GM23338 (cell line): ENCODE measurements at regions not wholly inside any gene's neighbourhood (a gene's known extent, or its start where the extent isn't known, plus 50 kb on each side); places are given as distances from the start of the nearest gene placed in this dataset.

Source experiments
- ATAC-seq: fragments of 200-7000 bp; cut with Tn5 transposase; 3 replicates; pipeline ENCODE4 v1.9.1; 2020
- DNase-seq: peaks from one replicate; pipeline ENCODE4 v3.0.0-alpha.2; 2015; ENCODE audit warnings: low spot score
- H2AFZ ChIP-seq: fragments of 200-600 bp; sonication (generic); 2 replicates; pipeline ENCODE4 v1.8.0; 2016; ENCODE audit warnings: antibody characterized with exemption, mild to moderate bottlenecking, moderate library complexity
- H3F3A ChIP-seq: fragments of 200-600 bp; sonication (generic); replicated peaks from 2 replicates; pipeline ENCODE4 v1.8.0; 2017; ENCODE audit warnings: antibody characterized with exemption, mixed run types, low read depth
- H3K27ac ChIP-seq: fragments of 200-600 bp; sonication (generic); 2 replicates; pipeline ENCODE4 v1.6.1; 2016; ENCODE audit warnings: low read depth
- H3K27me3 ChIP-seq: fragments of 200-600 bp; sonication (generic); 2 replicates; pipeline ENCODE4 v1.8.0; 2016; ENCODE audit warnings: mild to moderate bottlenecking, mixed run types, moderate library complexity; ENCODE audit not compliant: insufficient read depth
- H3K36me3 ChIP-seq: fragments of 200-600 bp; sonication (generic); 2 replicates; pipeline ENCODE4 v1.8.0; 2016; ENCODE audit warnings: mild to moderate bottlenecking; ENCODE audit not compliant: insufficient read depth
- H3K4me1 ChIP-seq: fragments of 200-600 bp; sonication (generic); 2 replicates; pipeline ENCODE4 v1.8.0; 2016; ENCODE audit warnings: mild to moderate bottlenecking, moderate library complexity; ENCODE audit not compliant: insufficient read depth
- H3K4me2 ChIP-seq: fragments of 200-600 bp; sonication (generic); 2 replicates; pipeline ENCODE4 v1.7.1; 2017; ENCODE audit warnings: mixed run types
- H3K4me3 ChIP-seq: fragments of 200-600 bp; sonication (generic); 2 replicates; pipeline ENCODE4 v1.6.1; 2016; ENCODE audit warnings: mixed run types
- H3K79me2 ChIP-seq: fragments of 200-600 bp; sonication (generic); replicated peaks from 2 replicates; pipeline ENCODE4 v1.8.0; 2017; ENCODE audit warnings: mild to moderate bottlenecking; ENCODE audit not compliant: insufficient read depth
- H3K9me2 ChIP-seq: fragments of 200-600 bp; sonication (generic); 2 replicates; pipeline ENCODE4 v1.8.0; 2017; ENCODE audit not compliant: insufficient read depth
- H4K20me1 ChIP-seq: fragments of 200-600 bp; sonication (generic); replicated peaks from 2 replicates; pipeline ENCODE4 v1.8.0; 2017; ENCODE audit warnings: mild to moderate bottlenecking; ENCODE audit not compliant: insufficient read depth
- H3K27ac Mint-ChIP-seq: 2 replicates; pipeline ENCODE4 v1.8.0; 2020; ENCODE audit warnings: inconsistent platforms, mild to moderate bottlenecking, moderate library complexity, mixed read lengths
- H3K27me3 Mint-ChIP-seq: 3 replicates; pipeline ENCODE4 v1.8.0; 2022; ENCODE audit warnings: low read depth, mild to moderate bottlenecking, moderate library complexity, mixed read lengths, inconsistent platforms; ENCODE audit not compliant: insufficient read depth, poor library complexity
- H3K36me3 Mint-ChIP-seq: 3 replicates; pipeline ENCODE4 v1.8.0; 2021; ENCODE audit warnings: low read depth, mild to moderate bottlenecking, inconsistent platforms, moderate library complexity, mixed read lengths
- H3K4me1 Mint-ChIP-seq: 3 replicates; pipeline ENCODE4 v1.8.0; 2020; ENCODE audit warnings: mild to moderate bottlenecking, inconsistent platforms, mixed read lengths
- H3K4me3 Mint-ChIP-seq: 3 replicates; pipeline ENCODE4 v1.8.0; 2021; ENCODE audit warnings: moderate library complexity, mild to moderate bottlenecking, inconsistent platforms, mixed read lengths
- H3K9me3 Mint-ChIP-seq: 3 replicates; pipeline ENCODE4 v1.8.0; 2020; ENCODE audit warnings: moderate library complexity, mild to moderate bottlenecking, inconsistent platforms, mixed read lengths
- CREB1 ChIP-seq: fragments of 250-450 bp; sonication (Bioruptor Pico); IDR thresholded peaks from 2 replicates; pipeline ENCODE4 v1.5.0; 2020; ENCODE audit warnings: low read depth, mild to moderate bottlenecking, moderate library complexity
- EZH2 ChIP-seq: fragments of 200-600 bp; sonication (generic); IDR thresholded peaks from one replicate; pipeline ENCODE4 v1.8.0; 2017; ENCODE audit warnings: antibody characterized with exemption, mild to moderate bottlenecking, low read depth; ENCODE audit not compliant: unreplicated experiment
- JUNB ChIP-seq: IDR thresholded peaks from one replicate; pipeline ENCODE4 v1.6.1; 2016; ENCODE audit warnings: antibody characterized with exemption; ENCODE audit not compliant: unreplicated experiment
- NANOG ChIP-seq: IDR thresholded peaks from 2 replicates; pipeline ENCODE4 v1.6.1; 2016; ENCODE audit warnings: antibody characterized with exemption, borderline replicate concordance
- TF ChIP-seq, protein P1 (sequence below): IDR thresholded peaks from 2 replicates; pipeline ENCODE4 v1.6.1; 2016; ENCODE audit warnings: antibody characterized with exemption
- TF ChIP-seq, protein P2 (sequence below): IDR thresholded peaks from one replicate; pipeline ENCODE4 v1.6.1; 2018; ENCODE audit warnings: antibody characterized with exemption; ENCODE audit not compliant: unreplicated experiment

DNA sequence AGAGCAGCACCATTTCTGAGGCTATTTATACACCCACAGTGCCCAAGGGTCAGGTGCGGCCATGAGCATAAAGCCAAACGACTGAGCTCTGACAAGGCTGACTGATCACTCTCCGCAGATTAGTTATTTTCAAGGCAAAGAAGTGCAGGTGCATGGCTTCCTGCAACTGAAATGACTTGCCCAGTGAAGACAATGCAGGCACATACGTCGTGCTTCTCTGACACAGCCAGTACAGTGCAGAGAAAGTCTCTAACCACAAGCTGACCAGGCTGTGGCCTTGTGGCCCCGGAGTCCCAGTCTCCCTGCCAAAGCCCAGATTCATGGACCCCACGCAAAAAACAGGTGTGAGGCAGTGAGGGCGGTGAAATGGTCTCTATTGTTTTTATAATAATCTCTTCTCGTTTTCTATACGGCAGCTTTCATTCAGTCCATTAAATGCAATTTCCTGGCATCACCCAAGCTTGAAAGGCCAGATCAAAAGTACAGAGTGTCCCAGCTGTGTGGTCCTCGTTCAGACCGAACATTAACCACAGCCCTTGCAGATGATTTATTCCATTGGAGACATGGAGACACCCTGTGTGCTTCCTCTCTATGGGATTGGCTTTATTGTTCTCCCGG lies 447.0 kb upstream of the ID2 start:
- Mint-ChIP-seq H3K4me1 (peaks cover 19% of the 10 kb centered on the region), H3K27me3 (peaks cover 4% of the 10 kb centered on the region), H3K9me3 (no peaks in the 10 kb centered on the region), H3K36me3 (no peaks in the 10 kb centered on the region), H3K27ac (no peak overlapping the region), H3K4me3 (no peak overlapping the region)
- H3K36me3 ChIP-seq, result no peaks in the 10 kb centered on the region
- peaks cover 4% of the 10 kb centered on the region for H3K4me1 ChIP-seq
- TF ChIP-seq EZH2 (no peak), NANOG (no peak)
- TF ChIP-seq, protein P1, sequence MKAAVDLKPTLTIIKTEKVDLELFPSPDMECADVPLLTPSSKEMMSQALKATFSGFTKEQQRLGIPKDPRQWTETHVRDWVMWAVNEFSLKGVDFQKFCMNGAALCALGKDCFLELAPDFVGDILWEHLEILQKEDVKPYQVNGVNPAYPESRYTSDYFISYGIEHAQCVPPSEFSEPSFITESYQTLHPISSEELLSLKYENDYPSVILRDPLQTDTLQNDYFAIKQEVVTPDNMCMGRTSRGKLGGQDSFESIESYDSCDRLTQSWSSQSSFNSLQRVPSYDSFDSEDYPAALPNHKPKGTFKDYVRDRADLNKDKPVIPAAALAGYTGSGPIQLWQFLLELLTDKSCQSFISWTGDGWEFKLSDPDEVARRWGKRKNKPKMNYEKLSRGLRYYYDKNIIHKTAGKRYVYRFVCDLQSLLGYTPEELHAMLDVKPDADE, result no peak
- TF ChIP-seq, protein P2, sequence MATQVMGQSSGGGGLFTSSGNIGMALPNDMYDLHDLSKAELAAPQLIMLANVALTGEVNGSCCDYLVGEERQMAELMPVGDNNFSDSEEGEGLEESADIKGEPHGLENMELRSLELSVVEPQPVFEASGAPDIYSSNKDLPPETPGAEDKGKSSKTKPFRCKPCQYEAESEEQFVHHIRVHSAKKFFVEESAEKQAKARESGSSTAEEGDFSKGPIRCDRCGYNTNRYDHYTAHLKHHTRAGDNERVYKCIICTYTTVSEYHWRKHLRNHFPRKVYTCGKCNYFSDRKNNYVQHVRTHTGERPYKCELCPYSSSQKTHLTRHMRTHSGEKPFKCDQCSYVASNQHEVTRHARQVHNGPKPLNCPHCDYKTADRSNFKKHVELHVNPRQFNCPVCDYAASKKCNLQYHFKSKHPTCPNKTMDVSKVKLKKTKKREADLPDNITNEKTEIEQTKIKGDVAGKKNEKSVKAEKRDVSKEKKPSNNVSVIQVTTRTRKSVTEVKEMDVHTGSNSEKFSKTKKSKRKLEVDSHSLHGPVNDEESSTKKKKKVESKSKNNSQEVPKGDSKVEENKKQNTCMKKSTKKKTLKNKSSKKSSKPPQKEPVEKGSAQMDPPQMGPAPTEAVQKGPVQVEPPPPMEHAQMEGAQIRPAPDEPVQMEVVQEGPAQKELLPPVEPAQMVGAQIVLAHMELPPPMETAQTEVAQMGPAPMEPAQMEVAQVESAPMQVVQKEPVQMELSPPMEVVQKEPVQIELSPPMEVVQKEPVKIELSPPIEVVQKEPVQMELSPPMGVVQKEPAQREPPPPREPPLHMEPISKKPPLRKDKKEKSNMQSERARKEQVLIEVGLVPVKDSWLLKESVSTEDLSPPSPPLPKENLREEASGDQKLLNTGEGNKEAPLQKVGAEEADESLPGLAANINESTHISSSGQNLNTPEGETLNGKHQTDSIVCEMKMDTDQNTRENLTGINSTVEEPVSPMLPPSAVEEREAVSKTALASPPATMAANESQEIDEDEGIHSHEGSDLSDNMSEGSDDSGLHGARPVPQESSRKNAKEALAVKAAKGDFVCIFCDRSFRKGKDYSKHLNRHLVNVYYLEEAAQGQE, result no peak
- no peak overlapping the region for H3K27ac ChIP-seq
- no peak for ATAC-seq
- H3K27me3 ChIP-seq, result no peaks in the 10 kb centered on the region
- no peak for DNase-seq
- H3K4me2 ChIP-seq, result no peak overlapping the region
- no peaks in the 10 kb centered on the region for H3F3A ChIP-seq
- H3K4me3 ChIP-seq, result no peak overlapping the region
- no peak overlapping the region for H2AFZ ChIP-seq
- H3K79me2 ChIP-seq, result no peaks in the 10 kb centered on the region
- H3K9me2 ChIP-seq, result peaks cover 10% of the 10 kb centered on the region; the same call in 1 of the 2 replicates
- H4K20me1 ChIP-seq, result no peaks in the 10 kb centered on the region

DNA sequence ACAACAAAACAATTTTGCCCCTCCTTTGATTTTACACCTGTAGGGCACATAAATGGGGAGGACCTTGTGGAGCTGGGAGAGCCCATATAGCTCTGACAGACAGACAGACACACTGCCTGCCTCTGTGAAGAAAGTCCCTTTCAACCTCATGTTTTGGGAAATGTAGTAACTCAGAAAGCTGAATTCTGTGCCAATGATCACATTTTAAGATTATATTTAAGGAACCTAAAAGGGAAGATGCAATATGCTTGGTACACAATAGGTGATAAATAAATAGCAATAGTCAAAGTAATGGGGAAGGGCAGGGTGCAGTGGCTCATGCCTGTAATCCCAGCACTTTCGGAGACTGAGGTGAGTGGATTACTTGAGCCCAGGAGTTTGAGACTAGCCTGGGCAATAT lies 446.4 kb upstream of the ID2 start:
- Histone ChIP-seq H3K36me3 (no peaks in the 10 kb centered on the region), H3K27ac (no peak overlapping the region), H4K20me1 (no peaks in the 10 kb centered on the region), H3K4me2 (no peak overlapping the region), H3K27me3 (no peaks in the 10 kb centered on the region), H3K9me2 (peaks cover 8% of the 10 kb centered on the region), H3K4me3 (no peak overlapping the region), H3K79me2 (no peaks in the 10 kb centered on the region), H3F3A (peaks cover 5% of the 10 kb centered on the region; the same call in 1 of the 2 replicates), H3K4me1 (peaks cover 9% of the 10 kb centered on the region), H2AFZ (no peak overlapping the region)
- Mint-ChIP-seq H3K36me3 (no peaks in the 10 kb centered on the region), H3K4me1 (peaks cover 22% of the 10 kb centered on the region), H3K27ac (no peak overlapping the region), H3K27me3 (peaks cover 1% of the 10 kb centered on the region), H3K4me3 (no peak overlapping the region), H3K9me3 (no peaks in the 10 kb centered on the region)
- no peak for TF ChIP-seq JUNB
- no peak for TF ChIP-seq CREB1
- ATAC-seq (no peak), DNase-seq (no peak)
